Daoy (cell line): ENCODE measurements at regions not wholly inside any gene's neighbourhood (a gene's known extent, or its start where the extent isn't known, plus 50 kb on each side); places are given as distances from the start of the nearest gene placed in this dataset.

ENCODE experiments used
- DNase-seq: peaks from one replicate; pipeline ENCODE4 v3.0.0-alpha.2; 2015; ENCODE audit warnings: low read depth

DNA sequence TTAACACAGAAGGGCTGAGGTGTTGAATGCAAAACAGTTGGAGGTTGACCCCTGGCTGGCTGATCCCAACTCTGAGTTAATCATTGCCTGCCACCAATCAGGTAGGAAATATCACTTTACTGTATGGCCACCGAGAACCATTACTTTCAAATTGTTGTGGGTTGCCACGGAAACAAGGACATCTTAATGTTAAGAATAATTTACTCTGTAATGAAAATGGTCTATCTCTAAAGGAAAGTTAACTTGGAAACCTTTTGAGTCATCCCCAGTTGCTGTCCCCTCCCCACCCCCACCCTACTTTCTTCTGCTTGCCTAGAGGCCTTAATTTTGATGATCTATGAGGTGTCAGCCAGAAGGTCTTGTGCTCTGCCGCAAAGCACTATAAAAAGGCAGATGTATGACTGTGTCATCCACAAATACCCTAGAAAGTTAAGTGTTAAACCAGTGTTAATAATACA lies 78.7 kb upstream of the SNRK start:
- no peak for DNase-seq

DNA sequence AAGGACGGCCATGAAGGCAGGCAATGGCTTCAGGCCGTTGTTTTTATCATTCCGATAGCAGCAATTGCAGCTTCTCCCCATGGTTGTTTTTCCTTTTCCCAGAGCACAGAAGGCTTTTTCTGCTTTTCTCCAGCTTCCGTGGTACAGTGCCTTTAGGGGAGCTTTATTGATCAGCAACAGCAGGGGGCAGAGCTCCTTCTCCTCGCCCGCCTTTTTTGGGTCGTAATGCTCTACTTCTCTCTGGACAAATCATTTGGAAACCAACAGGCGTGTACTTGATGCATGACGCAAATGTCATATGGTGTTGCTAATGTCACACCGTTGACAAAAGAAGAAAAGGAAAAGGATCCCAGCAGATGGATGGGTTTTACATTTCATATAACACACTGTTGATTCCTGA lies 79.7 kb upstream of the SNRK start:
- DNase-seq, result no peak

DNA sequence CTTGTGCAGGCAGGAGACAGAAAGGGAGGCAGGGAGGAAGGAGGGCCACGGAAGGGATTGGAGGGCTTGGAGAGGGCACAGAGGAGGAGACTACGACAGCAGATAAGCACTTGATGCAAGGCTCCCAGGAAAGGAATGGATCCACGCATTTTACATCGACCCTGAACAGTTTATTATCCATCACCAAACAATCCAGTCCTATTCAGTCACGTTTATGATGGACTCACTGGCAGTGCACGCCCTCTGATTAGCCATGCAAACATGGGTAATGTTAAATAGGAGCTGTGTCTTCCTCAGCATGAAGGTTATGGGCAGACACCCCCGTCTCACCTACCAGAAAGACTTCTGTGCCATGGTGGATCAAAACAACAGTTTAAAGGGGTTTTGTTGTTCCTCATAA lies 80.2 kb upstream of the SNRK start:
- no peak for DNase-seq

DNA sequence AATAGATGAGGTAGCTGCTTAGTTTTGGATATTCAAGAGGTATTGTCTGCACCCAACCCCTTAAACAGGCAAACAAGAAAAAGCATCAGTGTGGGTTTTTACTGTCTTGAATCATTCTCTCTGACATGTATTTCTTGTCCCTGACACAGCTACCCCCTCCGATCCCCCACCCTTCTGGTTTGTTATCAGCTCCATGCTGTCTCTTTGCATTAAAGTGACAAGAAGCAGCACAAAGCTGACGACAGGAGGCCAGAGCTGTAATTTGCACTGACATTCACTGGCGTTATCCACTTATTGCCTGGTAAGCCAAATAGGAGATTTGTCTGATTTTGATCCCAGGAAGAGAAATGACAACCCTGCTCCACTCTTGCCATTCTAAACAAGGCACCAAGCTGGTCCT lies 83.3 kb upstream of the SNRK start:
- no peak for DNase-seq

DNA sequence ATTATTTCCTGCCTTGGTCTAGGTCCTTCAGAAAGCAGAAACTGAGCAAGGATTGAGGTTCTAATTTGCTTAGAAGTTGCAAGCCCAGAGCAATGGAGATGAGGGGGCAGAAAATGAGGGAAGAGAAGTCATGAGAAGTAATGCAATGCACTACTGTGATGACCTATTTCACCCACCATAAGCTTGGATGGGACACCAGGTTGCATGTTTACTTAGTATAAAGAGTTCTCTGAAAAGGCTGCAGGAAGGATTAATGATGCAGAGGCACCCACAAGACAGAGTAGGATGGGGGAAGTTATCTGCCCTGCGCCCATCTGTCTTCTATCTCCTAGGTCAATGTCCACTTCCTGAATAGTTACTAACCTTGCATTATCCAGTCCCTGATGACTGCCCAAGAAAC lies 84.8 kb upstream of the SNRK start:
- DNase-seq, result no peak

DNA sequence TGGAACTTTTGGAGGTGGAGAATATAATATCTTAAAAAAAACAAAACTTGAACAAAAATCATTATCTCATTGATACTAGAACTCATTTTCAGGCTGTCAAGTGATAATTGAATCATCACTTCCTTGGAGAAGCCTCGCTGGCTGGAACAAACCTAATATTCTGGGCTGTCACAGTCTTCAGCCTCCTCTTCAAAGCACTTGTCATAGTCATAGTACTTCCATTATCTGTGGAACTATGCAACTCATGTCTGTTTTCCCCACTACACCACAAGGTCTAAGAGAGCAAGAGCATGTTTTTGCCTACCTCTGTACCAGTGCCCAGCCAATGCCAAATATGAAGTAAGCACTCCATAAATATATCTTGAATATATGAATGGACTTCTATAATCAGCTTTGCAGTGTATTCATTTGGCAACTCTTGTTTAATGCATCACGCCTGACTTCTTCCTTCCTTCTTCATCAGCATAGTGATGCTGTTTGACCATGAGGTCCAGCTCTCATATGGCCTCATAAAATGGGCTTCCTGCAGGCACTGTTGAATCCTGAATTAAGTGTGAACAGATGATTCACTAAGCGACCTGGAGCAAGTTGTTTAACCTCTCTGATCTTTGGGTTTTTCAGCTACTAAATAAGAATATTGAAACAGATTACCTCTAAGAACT lies 86.6 kb upstream of the SNRK start:
- DNase-seq, result no peak

DNA sequence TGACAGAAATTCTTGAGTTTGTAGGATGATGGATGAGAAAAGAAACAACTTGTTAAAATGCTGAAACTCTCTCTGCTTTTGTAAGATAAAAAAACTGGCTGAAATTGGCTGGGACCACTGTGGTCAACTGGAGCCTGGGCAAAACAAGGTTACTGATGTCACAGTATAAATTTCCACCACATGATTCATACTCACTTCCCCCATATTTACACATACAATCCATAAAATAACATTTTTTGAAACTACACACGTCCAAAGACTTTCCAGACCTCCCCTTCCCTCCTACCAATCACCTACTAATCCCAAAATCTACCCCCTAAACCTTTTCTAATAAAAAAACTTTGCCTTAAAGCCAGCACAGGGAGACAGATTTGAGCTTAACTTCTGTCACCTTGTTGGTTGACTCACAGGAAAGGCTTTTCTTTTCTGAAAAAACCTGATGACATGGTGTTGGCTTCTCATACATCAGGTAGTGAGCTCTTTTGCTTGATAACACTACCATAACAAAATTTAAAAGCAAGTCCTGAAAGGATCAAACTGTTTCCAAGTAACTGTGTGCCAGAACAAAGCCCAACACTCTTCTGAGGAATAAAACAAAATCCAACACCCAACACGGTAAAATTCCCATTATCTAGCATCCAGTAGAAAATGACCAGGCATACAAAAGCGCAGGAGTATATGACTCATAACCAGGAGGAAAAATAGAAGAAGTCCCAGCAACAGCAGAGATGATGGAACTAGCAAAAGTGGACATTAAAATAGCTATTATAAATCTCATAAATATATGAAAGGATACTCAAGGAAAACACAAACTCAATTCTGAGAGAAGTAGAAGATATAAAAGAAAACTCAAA lies 87.3 kb upstream of the SNRK start:
- DNase-seq, result no peak

DNA sequence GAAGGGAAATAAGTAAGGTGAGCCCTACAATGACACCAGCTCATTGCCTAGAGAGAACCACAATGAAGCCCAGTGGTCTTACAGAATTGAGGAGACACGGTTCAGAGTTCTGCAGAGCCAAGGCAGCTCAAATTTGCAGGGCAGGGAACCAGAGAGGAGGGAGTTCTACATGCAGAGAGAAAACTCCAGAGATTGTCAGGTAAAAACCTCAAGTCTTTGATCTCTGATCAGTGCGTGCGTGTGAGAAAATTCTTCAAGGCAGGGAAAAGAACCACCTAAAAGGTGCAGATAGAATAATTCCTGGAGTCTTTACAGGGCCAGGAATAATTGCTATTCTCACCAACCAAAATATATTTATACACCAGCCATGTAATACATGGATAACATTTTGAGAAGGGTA lies 88.0 kb upstream of the SNRK start:
- DNase-seq, result no peak

DNA sequence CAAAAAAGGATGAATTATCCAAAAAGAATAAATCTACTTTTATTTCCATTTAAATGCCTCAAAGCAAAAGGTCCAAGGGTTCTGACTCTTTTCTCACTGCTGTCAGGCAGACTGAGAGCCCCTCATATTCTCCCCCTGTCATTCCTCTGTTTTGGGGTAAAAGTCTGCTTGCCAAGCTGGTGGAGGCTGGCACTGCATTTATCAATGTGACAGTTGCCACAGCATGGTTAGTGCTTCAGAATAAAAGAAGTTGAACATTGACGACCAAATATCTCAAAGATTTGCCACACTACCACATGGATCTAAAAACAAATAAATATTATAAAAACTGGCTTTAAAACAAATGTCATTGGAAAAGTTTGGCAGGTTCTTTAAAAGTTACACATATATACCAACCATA lies 89.2 kb upstream of the SNRK start:
- DNase-seq, result no peak

DNA sequence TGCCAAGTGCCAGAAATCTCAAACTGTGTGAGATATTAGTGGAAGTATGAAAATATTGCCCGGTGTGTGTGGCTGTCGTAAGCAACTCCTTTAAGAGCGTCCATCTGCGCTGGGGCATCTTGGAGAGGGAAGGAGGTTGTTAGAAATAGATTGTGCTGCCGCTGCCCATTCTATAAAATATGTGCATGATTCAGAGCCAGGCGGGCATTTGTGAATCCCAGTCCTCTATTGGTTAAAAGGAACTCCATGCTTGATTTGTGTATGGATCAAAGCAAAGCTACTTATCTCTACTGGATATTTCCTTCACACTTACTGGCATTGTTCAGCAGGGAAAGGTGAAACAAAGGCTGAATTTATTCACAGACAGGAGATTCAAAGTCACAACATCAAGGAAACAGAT lies 89.6 kb upstream of the SNRK start:
- no peak for DNase-seq

DNA sequence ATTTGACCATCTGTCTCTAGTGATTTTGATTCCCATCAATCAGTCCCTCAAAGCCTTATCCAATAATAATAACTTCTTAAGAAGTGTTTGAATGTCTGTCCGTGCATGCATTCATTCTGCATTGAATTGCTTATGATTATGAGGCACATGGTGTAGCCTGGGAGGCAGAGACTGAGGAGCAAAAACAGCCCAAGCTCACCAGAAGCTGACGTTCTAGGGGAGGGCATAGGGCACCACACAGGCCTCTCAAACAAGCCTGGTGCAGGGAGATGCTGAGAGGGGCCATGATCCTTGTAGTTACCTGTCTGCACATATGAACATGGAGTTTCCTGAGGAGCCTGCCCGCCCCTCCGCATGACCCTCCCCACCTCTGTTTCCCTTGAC lies 89.2 kb upstream of the POMGNT2 start:
- DNase-seq, result no peak

DNA sequence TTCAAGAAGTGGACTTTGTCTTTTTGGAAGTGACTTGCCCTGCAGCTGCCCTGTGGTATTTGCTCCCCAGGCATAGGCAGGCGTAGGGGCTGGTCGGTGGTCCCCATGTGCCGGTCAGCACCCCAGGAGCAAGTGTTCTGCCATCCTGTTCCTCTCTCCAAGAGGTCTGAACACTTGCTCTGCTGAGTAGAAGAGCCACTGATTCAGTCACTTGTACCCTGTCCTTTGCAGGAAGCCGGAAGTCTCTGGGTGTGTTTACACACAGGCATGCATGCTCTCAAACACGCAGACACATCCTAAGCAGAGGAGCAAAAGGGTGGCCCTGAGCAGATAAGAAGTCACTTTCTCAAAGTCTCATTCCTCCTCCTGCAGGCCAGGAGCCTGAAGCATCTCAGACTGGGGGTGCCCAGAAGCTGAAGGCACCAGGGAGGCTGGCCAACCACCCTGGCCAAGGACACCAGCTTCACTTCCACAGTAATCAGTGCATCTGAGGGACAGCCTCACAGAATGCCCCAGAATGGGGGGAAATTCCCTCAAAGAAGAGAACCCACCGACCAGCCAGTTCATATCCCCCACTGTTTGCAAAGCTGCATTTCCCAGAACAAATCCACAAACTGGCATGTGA lies 88.7 kb upstream of the POMGNT2 start:
- no peak for DNase-seq

DNA sequence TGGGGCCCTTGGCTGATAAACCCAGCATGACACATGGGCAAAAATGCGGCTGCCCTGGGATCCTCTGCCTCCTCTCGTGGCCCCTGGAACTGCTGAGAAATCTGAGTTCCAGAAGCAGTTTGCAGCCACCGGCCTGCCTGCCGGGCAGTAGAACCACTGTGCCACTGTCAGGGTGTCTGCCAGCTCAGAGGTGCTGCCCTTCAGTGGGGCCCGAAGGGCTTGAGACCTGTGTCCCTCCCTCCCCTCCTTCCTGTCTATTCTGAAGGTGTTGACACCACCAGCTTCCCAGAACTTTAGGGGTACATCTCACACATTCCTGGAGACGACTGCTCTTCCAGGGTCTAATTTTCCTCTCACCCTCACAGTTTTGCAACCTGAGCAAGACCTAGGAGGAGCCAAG lies 88.2 kb upstream of the POMGNT2 start:
- no peak for DNase-seq

DNA sequence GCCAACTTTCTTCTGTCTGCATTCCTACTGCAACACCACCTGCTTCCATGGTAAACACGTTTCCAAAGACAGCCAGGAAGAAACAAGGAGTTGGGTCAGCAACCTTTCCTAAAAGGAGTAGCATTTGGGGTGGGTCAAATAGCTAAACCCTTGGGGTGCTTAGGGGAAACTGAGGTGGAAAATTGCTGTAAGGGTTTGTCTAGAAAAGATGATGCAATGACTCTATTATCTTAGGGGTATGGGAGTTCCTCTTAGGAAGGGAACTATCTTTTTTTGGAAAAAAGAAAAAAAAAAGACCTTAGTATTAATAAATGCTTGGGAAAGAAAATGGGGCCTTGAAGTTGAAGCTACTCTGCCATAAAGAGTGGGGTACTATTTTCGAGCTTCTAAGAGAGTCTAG lies 86.1 kb upstream of the POMGNT2 start:
- no peak for DNase-seq

DNA sequence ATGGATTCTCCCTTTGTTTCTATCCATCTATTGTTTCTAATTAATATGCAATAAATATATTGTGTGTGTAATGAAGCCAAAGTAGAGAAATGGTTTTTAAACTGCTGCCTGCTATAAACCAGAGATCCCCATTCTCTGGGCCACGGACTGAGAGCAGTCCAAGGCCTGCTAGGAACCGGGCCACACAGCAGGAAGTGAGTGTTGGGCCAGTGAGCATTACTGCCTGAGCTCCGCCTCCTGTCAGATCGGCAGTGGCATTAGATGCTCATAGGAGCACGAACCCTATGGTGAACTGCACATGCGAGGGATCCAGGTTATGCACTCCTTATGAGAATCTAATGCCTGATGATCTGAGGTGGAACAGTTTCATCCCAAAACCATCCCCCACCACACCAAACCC lies 85.2 kb upstream of the POMGNT2 start:
- peak; percentile 20 for DNase-seq

DNA sequence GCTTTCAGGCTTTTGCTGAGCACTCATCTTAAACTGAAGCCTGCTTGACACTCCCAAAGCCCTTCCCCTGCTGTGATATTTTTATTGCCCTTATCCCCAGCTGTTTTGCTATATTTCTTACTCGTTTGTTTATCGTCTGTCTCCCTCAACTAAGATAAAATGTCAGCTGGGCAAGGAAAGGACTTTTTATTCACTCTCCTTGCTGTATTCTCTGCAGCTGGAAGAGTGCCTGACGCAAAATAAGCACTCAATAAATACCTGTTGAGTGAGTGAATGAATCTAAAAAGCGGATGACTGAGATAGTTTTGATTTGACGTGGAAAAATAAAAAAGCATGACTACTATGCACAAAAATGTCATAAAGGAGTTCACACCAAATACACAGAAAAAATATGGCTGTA lies 84.8 kb upstream of the POMGNT2 start:
- DNase-seq, result peak; percentile 22

DNA sequence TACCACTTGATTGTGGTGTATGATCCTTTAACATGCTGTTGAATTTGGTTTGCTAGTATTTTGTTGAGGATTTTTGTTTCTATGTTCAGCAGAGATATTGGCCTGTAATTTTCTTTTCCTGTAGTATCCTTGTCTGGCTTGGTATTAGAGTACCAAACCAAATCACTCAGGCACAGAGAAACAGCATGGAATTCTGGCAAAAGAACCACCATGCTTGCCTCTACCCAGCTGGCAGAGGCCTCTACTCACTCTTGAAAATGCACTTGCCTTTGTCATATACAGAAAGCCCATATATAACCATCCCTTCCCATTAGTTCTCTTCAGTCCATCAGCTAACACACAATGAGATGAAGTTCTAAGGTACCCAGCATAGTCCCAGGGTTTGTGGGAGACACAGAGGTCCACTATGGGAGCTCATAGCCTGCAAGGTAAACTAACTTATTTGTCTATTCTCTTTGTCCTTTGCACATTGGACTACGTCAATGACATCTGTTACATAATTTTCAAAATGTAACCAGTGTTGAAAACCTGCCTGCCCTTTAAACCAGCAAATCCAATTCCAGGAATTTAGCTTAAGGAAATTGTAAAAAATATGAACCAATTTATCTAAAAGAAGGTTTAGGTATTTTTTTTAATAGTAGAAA lies 82.1 kb upstream of the POMGNT2 start:
- DNase-seq, result no peak

DNA sequence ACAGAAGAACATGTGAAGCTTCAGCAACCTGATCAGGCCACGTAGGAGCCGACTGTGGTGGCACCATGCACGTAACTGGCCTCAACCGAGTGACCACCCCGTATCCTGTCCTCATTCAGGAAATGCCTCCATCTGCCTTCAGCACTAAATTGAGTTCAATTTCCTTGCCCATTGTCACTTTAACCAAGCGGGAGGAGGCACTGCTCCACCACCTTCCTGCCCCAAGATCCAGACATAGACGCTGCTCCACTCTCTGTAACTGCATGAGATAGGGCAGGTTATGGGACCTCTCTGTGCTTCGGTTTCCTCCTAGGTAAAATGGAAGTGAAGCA lies 80.1 kb upstream of the POMGNT2 start:
- DNase-seq, result no peak

DNA sequence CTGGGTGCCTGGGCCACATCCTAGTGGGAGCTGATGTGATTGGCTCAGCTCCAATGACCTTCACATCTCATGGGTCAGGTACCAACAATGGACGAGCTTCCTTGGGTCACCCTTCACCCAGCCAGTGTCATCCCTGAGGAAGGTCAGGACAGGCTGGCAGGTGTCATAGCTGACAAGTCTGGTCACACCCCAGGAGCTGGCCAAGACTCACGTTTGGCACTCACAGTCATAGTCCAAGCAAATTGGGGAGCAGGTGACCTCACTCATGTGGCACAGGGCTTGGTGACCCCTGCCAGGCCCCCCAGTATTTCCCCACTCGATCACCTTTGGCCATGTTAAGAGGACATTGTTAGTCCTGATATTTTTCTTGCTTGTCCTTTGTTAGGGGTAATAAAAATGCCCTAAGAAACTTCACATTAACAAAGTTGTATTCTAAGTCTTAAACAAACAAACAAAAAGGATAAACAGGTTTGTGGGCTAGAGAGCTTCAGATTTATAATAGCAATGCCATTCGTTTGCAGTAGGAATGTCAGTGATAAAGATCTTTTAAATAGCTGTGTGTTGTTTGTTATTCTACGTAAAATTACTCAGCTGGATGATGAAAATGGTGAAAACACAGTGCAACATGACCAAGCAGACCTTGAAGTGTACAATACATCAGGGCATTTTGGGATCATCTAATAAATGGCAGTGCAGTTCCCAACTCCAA lies 79.5 kb upstream of the POMGNT2 start:
- no peak for DNase-seq

DNA sequence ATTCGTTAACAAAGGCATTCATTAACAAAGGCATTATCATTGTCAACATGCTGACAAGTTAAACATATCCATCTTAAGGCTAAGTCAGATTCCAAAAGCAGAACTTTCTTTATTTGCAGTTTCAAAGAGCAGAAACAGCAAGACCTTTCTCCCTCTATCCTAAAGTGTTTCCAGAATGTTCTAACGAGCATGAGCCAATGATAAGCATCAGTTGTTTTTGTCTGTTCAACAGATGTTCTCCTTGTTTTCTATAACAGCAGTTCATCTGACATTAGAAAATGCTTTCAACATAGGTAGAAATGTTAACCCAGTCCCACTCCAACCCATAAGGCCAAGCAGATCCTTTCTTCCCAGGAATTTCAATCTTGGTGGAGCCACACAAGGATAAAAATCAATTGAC lies 77.6 kb upstream of the POMGNT2 start:
- no peak for DNase-seq

DNA sequence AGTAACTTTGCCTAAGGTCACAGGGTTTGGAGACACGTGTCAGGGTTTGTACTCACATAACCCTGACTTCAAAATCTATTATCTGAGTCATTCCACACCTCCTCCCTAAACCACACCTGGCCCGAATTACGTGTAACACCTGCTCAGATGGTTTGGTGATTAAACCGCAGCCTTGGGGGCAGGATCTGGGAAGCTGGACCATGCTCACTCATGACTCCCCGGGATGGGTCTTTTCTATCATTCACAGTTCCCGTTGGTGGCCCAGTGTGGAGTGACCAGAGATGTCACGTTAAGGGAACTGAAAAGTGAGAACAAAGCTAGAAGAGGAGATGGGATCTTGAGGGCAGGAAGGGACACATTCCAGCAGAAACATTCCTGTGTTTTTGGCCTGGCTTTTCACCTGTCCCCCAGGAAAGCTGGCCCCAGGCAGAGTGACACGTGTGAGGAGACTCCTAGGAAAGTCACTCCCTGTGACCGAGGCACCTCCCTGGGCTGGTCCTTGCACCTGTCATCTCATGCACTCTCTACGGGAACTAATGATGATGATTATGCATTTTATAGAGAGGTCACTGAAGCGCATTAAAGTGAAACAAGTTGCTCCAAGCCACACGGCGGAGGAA lies 75.4 kb upstream of the POMGNT2 start:
- DNase-seq, result no peak

DNA sequence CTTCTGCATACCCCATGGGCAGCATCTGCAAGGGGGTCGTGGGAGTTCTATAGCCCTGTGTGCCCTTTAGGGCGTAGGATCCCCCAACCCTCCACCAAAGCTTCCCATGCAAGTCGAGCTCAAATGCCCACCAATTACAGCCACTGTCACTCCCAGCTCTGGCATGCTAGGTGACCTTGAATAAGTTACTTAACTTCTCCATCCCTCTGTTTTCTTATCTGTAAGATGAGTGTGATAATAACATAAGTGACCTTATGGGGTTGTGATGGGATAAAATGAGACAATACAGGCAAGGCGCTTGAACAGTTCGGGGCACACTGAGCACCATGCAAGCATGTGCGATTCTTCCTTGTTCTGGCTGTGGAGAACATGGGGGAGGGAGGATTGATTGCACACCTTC lies 74.8 kb upstream of the POMGNT2 start:
- DNase-seq, result no peak
